Heart left ventricle (tissue), 16 donors: ENCODE measurements at regions not wholly inside any gene's neighbourhood (a gene's known extent, or its start where the extent isn't known, plus 50 kb on each side); places are given as distances from the start of the nearest gene placed in this dataset.
A peak's percentile ranks its signal among the peaks of the same experiment; 100 is the strongest.

Experiments used
- ATAC-seq, 4 donors: fragments of 200-7000 bp; cut with Tn5 transposase; one replicate each; pipeline ENCODE4 v1.9.1; 2020 to 2022; ENCODE audit warnings: moderate library complexity in 4 of 4, mild to moderate bottlenecking in 3 of 4, moderate number of reproducible peaks in 1 of 4
- DNase-seq, 5 donors: peaks; one replicate each; pipeline ENCODE4 v3.0.0-alpha.2; 2020
- H3K27ac ChIP-seq, 12 donors: fragments of 200-600 bp; sonication (generic) in 4 of 12; one replicate each; pipeline versions ENCODE4 v1.5.0 to v1.8.0; 2016 to 2022; ENCODE audit warnings: mild to moderate bottlenecking in 2 of 12
- H3K27me3 ChIP-seq, 9 donors: fragments of 200-600 bp; sonication (generic) in 2 of 9; one replicate each; pipeline versions ENCODE4 v1.5.1 to v1.8.0; 2016 to 2022; ENCODE audit warnings: mild to moderate bottlenecking in 3 of 9
- H3K36me3 ChIP-seq, 9 donors: fragments of 200-600 bp; sonication (generic) in 2 of 9; one replicate each; pipeline versions ENCODE4 v1.5.0 to v1.8.0; 2018 to 2022; ENCODE audit warnings: mild to moderate bottlenecking in 2 of 9
- H3K4me1 ChIP-seq, 12 donors: fragments of 200-600 bp; sonication (generic) in 4 of 12; one replicate each; pipeline versions ENCODE4 v1.5.0 to v1.8.0; 2016 to 2022; ENCODE audit warnings: mild to moderate bottlenecking in 3 of 12
- H3K4me3 ChIP-seq, 12 donors: fragments of 200-600 bp; sonication (generic) in 4 of 12; one replicate each; pipeline versions ENCODE4 v1.5.0 to v1.8.0; 2017 to 2022; ENCODE audit warnings: mild to moderate bottlenecking in 9 of 12, moderate library complexity in 4 of 12
- H3K9me3 ChIP-seq, 12 donors: fragments of 200-600 bp; sonication (generic) in 4 of 12; one replicate each; pipeline versions ENCODE4 v1.5.0 to v1.8.0; 2016 to 2022; ENCODE audit warnings: mild to moderate bottlenecking in 1 of 12
- CTCF ChIP-seq, 12 donors: fragments of 200-600 bp; sonication (generic) in 4 of 12; IDR thresholded peaks; one replicate each; pipeline versions ENCODE4 v1.5.0 to v1.8.0; 2018 to 2022; ENCODE audit warnings: antibody characterized with exemption in 12 of 12, mild to moderate bottlenecking in 5 of 12
- POLR2A ChIP-seq, 2 donors: fragments of 450-650 bp; IDR thresholded peaks; one replicate each; pipeline ENCODE4 v1.6.1; 2017; ENCODE audit warnings: antibody characterized with exemption in 2 of 2, mild to moderate bottlenecking in 2 of 2, moderate library complexity in 2 of 2
- WGBS, 4 donors: extraction: QIAGEN DNeasy Blood & Tissue Kit in 2 of 4; methylation state at CpG; one replicate each; pipeline versions ENCODE4 v1.1.5 to v1.1.7; 2013 to 2018; 5-methylcytosine and 5-hydroxymethylcytosine counted together
- intact Hi-C, 10 donors: fragments of 100-400 bp; cut with DNase I; formaldehyde crosslinking; loops; one replicate each; pipeline versions ENCODE4 v1.11.1 to v1.14.2; 2022
- donor health status: ischemic (EF 13 %, LVEDD 7.1; RV severe dilation, severe dysfunction).
- donor health status: healthy with polysubstance abuse.
- donor health status: DM: no; HTN: yes; CAD: no.
- donor health status: DM: no; HTN: no; CAD: no.
- donor health status: ischemic (EF 25% LVEDD 6.9; RV normal size, moderate dysfunction).
- donor health status: ischemic (EF 25% LVEDD 5.7; RV mildly dilated, moderate dysfunction).
- donor health status: healthy.
- donor health status: DM: yes; HTN: yes; CAD: no.
- donor health status: ischemic (EF 35%, LVEDD 5.7; RV mildly dilated, moderate dysfunction).
- donor health status: nonischemic (EF 11% LVEDD 7.7; RV severe dilation, severe dysfunction).
- donor health status: DM: yes; HTN: yes; CAD: no.
- donor health status: PGD.
- donor health status: ischemic (EF 29% LVEDD 5.4; RV normal size, mild dysfunction).
- donor health status: nonischemic (EF 23%, LVEDD 6.1; RV moderate dilation, normal function).

DNA sequence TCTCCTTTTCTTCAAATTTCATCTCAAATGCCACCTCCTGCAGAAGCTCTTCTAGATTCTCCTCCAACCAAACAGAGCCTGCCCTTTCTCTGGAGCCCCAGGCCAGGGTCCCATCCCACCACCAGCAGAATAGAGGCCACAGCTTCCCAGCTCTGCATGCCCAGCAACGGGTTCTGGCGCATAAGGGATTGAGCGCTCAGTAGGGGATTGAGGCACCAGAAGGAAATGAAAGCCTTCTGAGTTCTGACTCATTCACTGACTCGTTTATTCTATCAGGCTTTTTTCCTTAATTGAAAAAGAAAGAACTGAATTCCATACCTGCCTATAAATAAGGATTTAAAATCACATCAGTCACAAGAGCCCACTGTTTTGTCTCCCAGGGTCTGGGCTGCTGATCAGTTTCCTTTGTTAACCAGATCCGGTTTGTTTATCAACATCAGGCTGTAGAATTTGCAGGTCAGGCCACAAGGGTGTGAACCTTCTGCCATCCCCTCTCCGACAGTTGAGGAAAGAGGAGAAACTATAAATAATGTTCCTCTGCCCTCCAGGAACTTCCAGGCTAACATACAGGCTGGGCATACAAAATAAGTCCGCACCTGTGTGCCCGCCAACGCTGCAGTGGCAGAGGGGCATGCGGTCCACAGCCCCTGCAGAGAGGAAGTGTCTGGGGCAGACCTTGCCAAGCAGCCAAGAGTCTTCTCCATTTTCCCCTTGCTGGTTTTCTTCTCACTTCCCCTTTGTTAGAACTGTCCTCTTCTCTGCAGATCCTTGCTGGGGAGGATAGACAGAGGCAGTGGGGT lies 63.5 kb upstream of the PRDM11 start:
- no peak for TF ChIP-seq POLR2A (IDR thresholded peaks at IDR 0.05)
- no peak for TF ChIP-seq CTCF (IDR thresholded peaks at IDR 0.05)
- intact Hi-C loops = no loop called here
- Histone ChIP-seq H3K36me3 (no peaks in the 10 kb centered on the region), H3K9me3 (no peaks in the 10 kb centered on the region), H3K4me3 (no peak overlapping the region), H3K4me1 (peaks cover 0 to 62% (median 16%) of the 10 kb centered on the region in 12 donors), H3K27ac (peak overlapping the region in 1 of 12 donors; percentile 18), H3K27me3 (peaks cover 0 to 5% (median 0%) of the 10 kb centered on the region in 9 donors)
- 57 to 67% (median 62%) methylated on average over 10 of the region's 10 CpGs for WGBS, 4 donors
- ATAC-seq (peak in 2 of 4 donors; percentile 35 to 46), DNase-seq (no peak)

DNA sequence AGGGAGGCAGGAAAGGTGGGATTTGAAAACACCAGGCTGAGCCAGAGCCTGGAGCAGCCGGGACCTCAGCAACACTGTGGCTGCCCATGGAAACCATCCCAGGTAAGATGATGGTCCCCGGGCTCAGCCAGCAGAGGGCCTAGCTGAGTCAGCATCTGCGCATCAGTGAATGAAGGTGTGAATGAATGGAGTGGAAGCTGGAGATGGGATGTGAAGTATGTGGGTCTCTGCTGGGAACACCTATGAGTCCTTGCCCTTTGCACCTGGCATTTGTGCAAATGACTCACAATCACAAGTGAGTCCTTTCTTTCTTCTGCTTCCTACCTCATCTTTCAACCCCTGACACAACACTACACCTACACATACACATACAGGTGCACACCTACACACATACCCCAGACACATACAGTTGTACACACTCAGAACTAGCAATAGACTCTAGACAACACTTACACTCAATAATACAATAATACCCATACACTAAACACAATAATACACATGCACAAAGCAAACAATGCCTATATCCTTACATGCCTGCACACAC lies 62.8 kb upstream of the PRDM11 start:
- H3K9me3 ChIP-seq = no peaks in the 10 kb centered on the region
- TF ChIP-seq CTCF (IDR thresholded peaks at IDR 0.05) (peak in 7 of 12 donors; percentile 13 to 42 (median 17)), POLR2A (IDR thresholded peaks at IDR 0.05) (no peak)
- no peaks in the 10 kb centered on the region for H3K36me3 ChIP-seq
- peaks cover 0 to 5% (median 0%) of the 10 kb centered on the region in 9 donors for H3K27me3 ChIP-seq
- peaks cover 0 to 68% (median 20%) of the 10 kb centered on the region in 12 donors for H3K4me1 ChIP-seq
- DNase-seq (no peak), ATAC-seq (peak in 1 of 4 donors; percentile 10)
- intact Hi-C loops = no loop called here
- no peak overlapping the region for H3K4me3 ChIP-seq
- peak overlapping the region in 1 of 12 donors; percentile 18 for H3K27ac ChIP-seq
- 40 to 54% (median 43%) methylated on average over 3 of the region's 3 CpGs for WGBS, 4 donors

GRCh38 chr11:45085646-45086501 lies 60.6 kb upstream of the PRDM11 start:
- Histone ChIP-seq H3K4me1 (peaks cover 0 to 64% (median 28%) of the 10 kb centered on the region in 12 donors), H3K4me3 (no peak overlapping the region), H3K9me3 (no peaks in the 10 kb centered on the region), H3K36me3 (no peaks in the 10 kb centered on the region), H3K27me3 (peaks cover 0 to 5% (median 0%) of the 10 kb centered on the region in 9 donors), H3K27ac (no peak overlapping the region)
- ATAC-seq = no peak
- no peak for DNase-seq
- TF ChIP-seq POLR2A (IDR thresholded peaks at IDR 0.05) = no peak
- no peak for TF ChIP-seq CTCF (IDR thresholded peaks at IDR 0.05)
- WGBS, 4 donors = 76 to 83% (median 79%) methylated on average over 11 of the region's 11 CpGs
- intact Hi-C loops = loop anchor here in 3 of 10 donors (5.0 kb wide), 3 partner anchors 34 to 94 kb away; no protein-coding TSS in a partner anchor
